Activated CD4-positive, alpha-beta T cell treated with anti-CD3 and anti-CD28 coated beads, Interleukin-2, amount 50 U/mL, for 16 hours (primary cell): ENCODE measurements at regions not wholly inside any gene's neighbourhood (a gene's known extent, or its start where the extent isn't known, plus 50 kb on each side); places are given as distances from the start of the nearest gene placed in this dataset.
"Not testable (repeated sequence)": the region's sequence is repeated elsewhere in the genome, so short reads cannot be mapped to it uniquely, and the experiment has no call there.

ENCODE experiments used
- DNase-seq: peaks from one replicate; pipeline ENCODE4 v3.0.0-alpha.2; 2020

- DNase-seq = not testable (repeated sequence)
Measured at GRCh38 chr2:181737302-181737701, 57.0 kb upstream of the NEUROD1 start.

- DNase-seq = no peak
Measured at GRCh38 chr2:181738074-181738473, 57.8 kb upstream of the NEUROD1 start.

- no peak for DNase-seq
Measured at GRCh38 chr2:181738563-181738962, 58.2 kb upstream of the NEUROD1 start.

GRCh38 chr2:181741756-181742155 is 61.4 kb upstream of the NEUROD1 start:
- DNase-seq = no peak

GRCh38 chr2:181742361-181742760 is 62.0 kb upstream of the NEUROD1 start:
- DNase-seq = no peak

GRCh38 chr2:181742922-181743722 is 62.8 kb upstream of the NEUROD1 start:
- peak; percentile 46 for DNase-seq

- no peak for DNase-seq
Measured at GRCh38 chr2:181743723-181744031, 63.4 kb upstream of the NEUROD1 start.

- DNase-seq = no peak
Measured at GRCh38 chr2:181745796-181746540, 65.7 kb upstream of the NEUROD1 start.

GRCh38 chr2:181746844-181747243 is 66.5 kb upstream of the NEUROD1 start:
- no peak for DNase-seq

GRCh38 chr2:181750305-181750704 is 70.0 kb upstream of the NEUROD1 start:
- DNase-seq = no peak

GRCh38 chr2:181751266-181752030 is 71.1 kb upstream of the NEUROD1 start:
- no peak for DNase-seq

- DNase-seq = no peak
Measured at GRCh38 chr2:181752301-181752700, 72.0 kb upstream of the NEUROD1 start.

- no peak for DNase-seq
Measured at GRCh38 chr2:181753686-181754085, 73.4 kb upstream of the NEUROD1 start.

- DNase-seq = no peak
Measured at GRCh38 chr2:181754105-181754504, 73.8 kb upstream of the NEUROD1 start.

- no peak for DNase-seq
Measured at GRCh38 chr2:181755181-181755580, 74.9 kb upstream of the NEUROD1 start.

- DNase-seq = no peak
Measured at GRCh38 chr2:181760521-181760920, 80.2 kb upstream of the NEUROD1 start.

- DNase-seq = no peak
Measured at GRCh38 chr2:181761175-181761574, 80.9 kb upstream of the NEUROD1 start.

- no peak for DNase-seq
Measured at GRCh38 chr2:181762000-181762399, 81.7 kb upstream of the NEUROD1 start.

GRCh38 chr2:181762848-181763247 is 82.5 kb upstream of the NEUROD1 start:
- no peak for DNase-seq

GRCh38 chr2:181763423-181763822 is 83.1 kb upstream of the NEUROD1 start:
- no peak for DNase-seq

- DNase-seq = no peak
Measured at GRCh38 chr2:181764095-181764963, 84.0 kb upstream of the NEUROD1 start.

- no peak for DNase-seq
Measured at GRCh38 chr2:181766129-181766528, 85.8 kb upstream of the NEUROD1 start.

- DNase-seq = no peak
Measured at GRCh38 chr2:181770150-181770549, 89.8 kb upstream of the NEUROD1 start.
